ENCODE measurements at regions not wholly inside any gene's neighbourhood (a gene's known extent, or its start where the extent isn't known, plus 50 kb on each side); places are given as distances from the start of the nearest gene placed in this dataset.

DNA sequence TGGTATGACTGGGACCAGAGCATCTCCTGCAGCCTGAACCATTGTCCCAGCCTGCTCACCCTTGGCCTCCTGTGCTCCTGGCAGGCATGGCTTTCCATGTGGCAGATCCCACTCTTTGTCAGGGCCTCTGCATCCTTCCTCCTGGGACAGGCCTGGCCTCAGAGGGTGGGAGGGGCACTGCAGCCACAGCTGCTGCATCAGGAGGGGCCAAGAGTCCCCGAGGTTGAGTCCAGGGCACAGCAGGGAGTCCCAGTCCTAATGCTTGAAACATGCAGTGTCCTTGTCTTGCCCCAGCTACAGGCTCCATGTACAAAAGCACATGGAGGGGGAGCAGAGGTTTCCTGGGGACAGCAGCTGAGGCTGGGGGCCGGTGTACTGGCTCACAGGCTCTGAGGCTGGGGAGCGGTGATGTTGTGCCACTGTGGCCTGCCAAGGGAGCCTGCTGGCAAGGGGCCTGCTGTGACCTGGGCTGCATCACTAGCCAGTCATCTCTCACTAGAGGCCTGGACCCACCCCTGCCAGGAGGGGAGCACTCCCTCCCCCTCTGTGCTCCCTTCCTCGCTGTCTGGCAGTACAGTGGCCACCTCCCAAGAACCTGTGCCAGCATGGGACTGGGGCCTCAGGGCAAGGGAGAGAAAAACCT lies 144.8 kb downstream of the ZNF248 start:
- TF ChIP-seq, protein P1, sequence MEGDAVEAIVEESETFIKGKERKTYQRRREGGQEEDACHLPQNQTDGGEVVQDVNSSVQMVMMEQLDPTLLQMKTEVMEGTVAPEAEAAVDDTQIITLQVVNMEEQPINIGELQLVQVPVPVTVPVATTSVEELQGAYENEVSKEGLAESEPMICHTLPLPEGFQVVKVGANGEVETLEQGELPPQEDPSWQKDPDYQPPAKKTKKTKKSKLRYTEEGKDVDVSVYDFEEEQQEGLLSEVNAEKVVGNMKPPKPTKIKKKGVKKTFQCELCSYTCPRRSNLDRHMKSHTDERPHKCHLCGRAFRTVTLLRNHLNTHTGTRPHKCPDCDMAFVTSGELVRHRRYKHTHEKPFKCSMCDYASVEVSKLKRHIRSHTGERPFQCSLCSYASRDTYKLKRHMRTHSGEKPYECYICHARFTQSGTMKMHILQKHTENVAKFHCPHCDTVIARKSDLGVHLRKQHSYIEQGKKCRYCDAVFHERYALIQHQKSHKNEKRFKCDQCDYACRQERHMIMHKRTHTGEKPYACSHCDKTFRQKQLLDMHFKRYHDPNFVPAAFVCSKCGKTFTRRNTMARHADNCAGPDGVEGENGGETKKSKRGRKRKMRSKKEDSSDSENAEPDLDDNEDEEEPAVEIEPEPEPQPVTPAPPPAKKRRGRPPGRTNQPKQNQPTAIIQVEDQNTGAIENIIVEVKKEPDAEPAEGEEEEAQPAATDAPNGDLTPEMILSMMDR (IDR thresholded peaks at IDR 0.05) = no peak

DNA sequence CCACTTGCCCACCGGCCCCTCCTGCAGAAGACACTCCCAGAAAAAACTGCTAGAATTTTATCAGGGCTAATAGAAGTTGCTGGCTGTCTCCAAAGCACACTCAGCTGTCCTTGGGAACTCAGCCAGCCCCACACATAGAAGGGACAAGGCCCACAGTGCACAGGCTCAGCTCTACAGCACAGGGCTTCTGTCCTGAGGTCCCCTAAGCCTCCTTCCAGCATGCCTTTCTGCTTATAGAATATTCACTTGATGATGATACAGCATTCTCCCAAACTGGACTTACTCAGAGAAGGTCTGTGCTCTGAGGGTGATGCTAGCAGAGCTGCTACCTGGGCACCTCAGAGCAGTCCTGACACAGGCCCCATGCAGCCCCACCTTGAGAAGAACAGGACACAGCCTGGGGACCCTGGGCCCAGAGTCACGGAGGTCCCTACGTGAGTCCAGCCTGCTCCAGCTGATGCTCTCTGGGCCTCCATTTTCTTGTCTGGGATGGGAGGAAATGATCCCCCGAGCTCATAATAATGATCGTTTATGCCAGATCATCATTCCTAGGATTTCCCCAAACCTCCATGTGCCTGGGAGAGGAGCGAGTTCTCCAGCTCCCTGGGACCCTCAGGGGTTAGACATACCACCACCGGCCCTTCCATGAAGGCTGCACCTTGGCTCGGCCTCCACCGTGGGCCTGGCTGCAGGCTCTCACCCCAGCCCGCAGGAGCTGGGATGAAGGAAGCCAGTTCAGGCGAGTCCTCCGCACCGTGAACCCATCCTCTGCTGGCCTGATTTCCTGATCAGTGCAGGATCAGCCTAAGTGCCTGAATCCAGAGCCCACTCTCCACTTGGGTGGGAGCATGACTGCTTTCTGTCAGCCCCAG lies 145.6 kb downstream of the ZNF248 start:
- TF ChIP-seq, protein P1 (IDR thresholded peaks at IDR 0.05) = no peak

DNA sequence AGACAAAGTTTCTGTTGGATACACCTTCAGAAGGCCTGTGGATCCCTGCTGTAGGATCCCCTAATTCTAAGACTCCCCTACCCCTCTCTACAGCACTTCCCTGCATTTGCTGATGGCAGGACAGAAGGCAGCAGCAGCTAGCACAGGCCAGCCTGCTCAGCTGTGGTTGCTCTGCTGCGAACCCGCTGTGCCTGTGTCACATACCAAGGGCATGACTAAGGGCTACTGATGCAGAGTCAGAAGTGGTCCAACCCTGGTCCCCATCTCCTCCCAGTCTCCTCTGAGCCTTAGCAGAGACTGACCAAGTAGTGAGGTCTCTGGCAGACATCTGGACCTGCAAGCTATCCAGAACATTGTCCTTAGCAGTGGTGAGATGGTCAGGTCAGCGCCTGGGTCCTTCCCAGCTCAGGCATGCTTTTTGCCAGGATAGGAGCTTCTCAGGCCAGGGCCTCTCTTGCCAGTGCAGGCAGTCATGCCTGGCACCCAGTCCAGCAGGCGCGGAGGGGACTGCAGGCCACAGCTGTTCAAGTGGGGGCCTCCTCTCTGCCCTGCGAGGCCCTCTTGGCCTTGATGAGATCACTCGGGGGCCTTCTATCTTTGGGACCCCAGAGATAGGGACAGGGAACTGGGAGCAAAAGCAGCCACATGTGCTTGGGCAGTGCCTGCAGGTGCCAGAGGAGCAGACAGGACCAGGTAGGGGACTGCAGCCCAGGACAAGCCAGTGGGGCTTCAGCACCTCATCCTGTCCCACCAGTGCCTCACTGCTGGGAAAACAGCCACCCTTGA lies 146.4 kb downstream of the ZNF248 start:
- TF ChIP-seq, protein P1 (IDR thresholded peaks at IDR 0.05) = no peak

DNA sequence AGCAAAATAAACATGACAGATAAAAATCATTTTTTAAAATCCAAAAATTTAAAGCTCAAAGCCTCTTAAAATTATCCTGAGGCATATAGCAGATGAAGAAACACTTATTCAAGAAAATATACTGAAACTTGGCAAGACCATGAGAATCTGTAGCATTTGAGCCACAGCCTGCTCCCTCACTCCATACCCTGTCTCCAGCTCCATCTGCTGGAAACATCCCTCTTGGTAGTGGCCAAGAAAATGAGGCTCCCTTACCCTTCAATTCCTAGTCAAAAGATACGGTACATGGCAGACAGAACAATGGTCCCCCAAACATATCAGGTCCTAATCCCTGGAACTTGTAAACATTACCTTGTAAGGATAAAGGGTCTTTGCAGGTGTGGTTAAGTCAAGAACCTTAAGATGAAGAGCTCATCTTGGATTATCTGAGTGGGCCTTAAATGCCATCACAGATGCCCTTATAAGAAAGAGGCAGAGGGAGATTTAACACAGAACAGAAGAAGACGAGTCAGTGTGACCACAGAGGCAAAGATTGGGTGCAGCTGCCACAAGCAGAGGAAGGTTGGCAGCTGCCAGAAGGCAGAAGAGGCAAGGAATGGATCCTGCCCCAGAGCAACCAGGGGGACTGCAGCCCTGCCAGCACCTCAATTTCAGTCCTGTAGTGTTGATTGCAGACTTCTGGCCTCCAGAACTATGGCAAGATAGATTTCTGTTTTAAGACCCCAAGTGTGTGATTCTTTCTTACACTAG lies 149.4 kb downstream of the ZNF248 start:
- TF ChIP-seq, protein P1 (IDR thresholded peaks at IDR 0.05) = 0 out of 2 replicates have a peak, but pooled peaks have one; percentile 15

DNA sequence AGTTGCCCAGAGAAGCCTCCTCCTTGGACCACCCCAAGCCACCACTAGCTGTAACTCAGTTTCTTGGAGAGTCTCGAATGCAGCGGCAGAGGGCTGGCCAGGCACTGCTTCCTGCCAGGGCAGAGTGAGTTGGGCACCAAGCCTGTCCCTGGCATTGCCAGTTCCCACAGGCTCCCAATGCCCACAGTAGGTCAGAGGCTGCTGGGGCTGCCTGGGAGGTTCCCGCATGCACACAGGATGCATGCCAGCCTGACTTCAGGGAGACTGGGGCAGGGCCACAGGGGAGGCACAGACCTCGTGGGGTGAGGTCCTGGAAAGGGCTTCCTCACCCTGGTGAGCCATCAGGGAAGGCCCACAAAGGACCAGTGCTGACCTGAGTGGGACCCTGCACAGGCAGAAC lies 152.8 kb downstream of the ZNF248 start:
- TF ChIP-seq, protein P1 (IDR thresholded peaks at IDR 0.05) = no peak

DNA sequence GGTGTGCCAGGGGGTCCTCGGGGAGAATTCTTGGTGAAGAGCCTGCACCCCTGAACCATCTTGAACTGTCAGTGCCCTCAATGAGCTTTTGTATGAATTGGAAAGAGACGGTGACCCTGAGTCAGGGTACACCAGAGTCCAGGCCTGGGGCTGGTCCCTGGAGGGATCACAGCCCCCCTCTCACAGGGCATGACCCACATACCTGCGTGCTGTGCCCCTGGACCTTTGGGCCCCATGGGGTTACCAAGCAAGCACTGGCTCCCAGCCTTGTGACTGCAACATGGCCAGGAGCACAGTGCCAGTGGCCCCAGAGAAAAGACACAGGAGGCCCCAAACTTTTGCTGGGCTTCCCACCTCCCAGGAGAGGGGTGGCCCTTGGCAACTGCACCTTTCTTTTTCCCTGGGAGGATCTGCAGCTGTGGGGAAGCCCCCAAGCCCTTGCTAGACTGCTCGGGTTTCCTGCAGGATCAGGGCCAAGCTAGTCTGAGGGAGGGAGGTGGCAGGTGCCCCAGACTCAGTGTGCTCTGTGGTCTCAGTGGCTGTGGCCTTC lies 153.5 kb downstream of the ZNF248 start:
- TF ChIP-seq, protein P1 (IDR thresholded peaks at IDR 0.05) = no peak

Data from LNCAP (cell line).